ENCODE measurements at regions not wholly inside any gene's neighbourhood (a gene's known extent, or its start where the extent isn't known, plus 50 kb on each side); places are given as distances from the start of the nearest gene placed in this dataset.

- ATAC-seq (no peak), DNase-seq (no peak)
- POLR2A ChIA-PET, result no interaction called here
- peaks cover 19% of the 10 kb centered on the region for H3K27me3 Mint-ChIP-seq
- no peaks in the 10 kb centered on the region for H3K36me3 Mint-ChIP-seq (ENCODE audit: low read depth)
- H3K9me3 Mint-ChIP-seq, result no peaks in the 10 kb centered on the region
- H3K4me1 Mint-ChIP-seq (ENCODE audit: low read depth), result no peaks in the 10 kb centered on the region
- intact Hi-C loops (cut with micrococcal nuclease), result no loop called here
- H3K4me3 Mint-ChIP-seq, result no peak overlapping the region
- CTCF ChIA-PET, result no interaction called here
- TF ChIP-seq CTCF (IDR thresholded peaks at IDR 0.05), result no peak
- H3K27ac Mint-ChIP-seq, result no peak overlapping the region
These were observed 233.6 kb downstream of the BMP7 start for GRCh38 chr20:57032847-57033246.

- H3K27ac Mint-ChIP-seq, result no peak overlapping the region
These were observed 232.4 kb downstream of the BMP7 start for GRCh38 chr20:57034001-57034400.

GRCh38 chr20:57037689-57038088, 228.8 kb downstream of the BMP7 start:
- ATAC-seq, result no peak
- Mint-ChIP-seq H3K4me1 (ENCODE audit: low read depth) (no peaks in the 10 kb centered on the region), H3K27me3 (peaks cover 13% of the 10 kb centered on the region), H3K36me3 (ENCODE audit: low read depth) (no peaks in the 10 kb centered on the region), H3K9me3 (no peaks in the 10 kb centered on the region), H3K27ac (no peak overlapping the region), H3K4me3 (no peak overlapping the region)
- no peak for DNase-seq
- POLR2A ChIA-PET, result no interaction called here
- no peak for TF ChIP-seq CTCF (IDR thresholded peaks at IDR 0.05)
- intact Hi-C loops (cut with micrococcal nuclease), result no loop called here
- CTCF ChIA-PET, result interaction anchor here (0.6 kb wide), 1 partner anchor 14 kb away, joined by 4 read pairs; no protein-coding TSS in a partner anchor

More at GRCh38 chr20:57034001-57034400, 232.4 kb downstream of the BMP7 start:
- intact Hi-C loops (cut with micrococcal nuclease), result no loop called here
- ATAC-seq (no peak), DNase-seq (no peak)
- no peaks in the 10 kb centered on the region for H3K9me3 Mint-ChIP-seq
- CTCF ChIA-PET, result no interaction called here
- TF ChIP-seq CTCF (IDR thresholded peaks at IDR 0.05), result no peak
- H3K4me3 Mint-ChIP-seq, result no peak overlapping the region
- POLR2A ChIA-PET, result no interaction called here
- H3K36me3 Mint-ChIP-seq (ENCODE audit: low read depth), result no peaks in the 10 kb centered on the region
- peaks cover 17% of the 10 kb centered on the region for H3K27me3 Mint-ChIP-seq
- no peaks in the 10 kb centered on the region for H3K4me1 Mint-ChIP-seq (ENCODE audit: low read depth)

DNA sequence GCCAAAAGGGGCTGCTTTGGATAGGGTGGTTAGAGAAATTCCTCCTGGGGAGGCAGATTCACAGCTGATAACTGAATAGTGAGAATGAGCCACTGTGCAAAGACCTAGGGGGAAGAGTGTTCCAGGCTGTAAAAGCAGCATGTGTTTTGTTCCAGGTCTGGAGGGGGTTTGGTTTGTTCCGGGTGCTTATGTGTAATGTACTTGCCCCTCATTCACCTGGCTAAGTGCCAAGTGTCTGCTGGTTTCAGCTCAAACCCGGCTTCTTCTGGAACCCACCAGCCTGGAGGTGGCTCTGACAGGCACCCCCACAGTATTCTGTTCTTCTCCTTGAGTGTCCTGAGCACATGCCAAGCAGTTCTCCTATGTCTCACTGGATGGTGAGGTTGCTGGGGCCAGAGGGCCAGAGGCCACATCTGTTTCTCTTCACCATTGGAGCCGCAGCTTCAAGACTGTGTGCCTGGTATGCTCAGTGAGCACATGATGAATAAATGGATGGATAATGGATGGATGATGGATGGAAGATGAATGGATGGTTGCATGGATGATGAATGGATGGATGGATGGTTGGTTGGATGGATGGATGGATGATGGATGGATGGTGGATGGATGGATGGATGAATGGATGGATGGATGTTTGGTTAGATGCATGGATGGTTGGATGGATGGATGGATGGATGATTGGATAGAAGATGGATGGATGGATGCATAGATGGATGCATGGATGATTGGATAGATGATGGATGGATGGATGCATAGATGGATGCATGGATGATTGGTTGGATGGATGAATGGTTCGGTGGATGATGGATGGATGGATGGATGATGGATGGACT, 227.6 kb downstream of the BMP7 start:
- H3K27me3 Mint-ChIP-seq, result peaks cover 12% of the 10 kb centered on the region
- POLR2A ChIA-PET, result no interaction called here
- intact Hi-C loops (cut with micrococcal nuclease), result no loop called here
- H3K36me3 Mint-ChIP-seq (ENCODE audit: low read depth), result no peaks in the 10 kb centered on the region
- no peaks in the 10 kb centered on the region for H3K9me3 Mint-ChIP-seq
- TF ChIP-seq CTCF (IDR thresholded peaks at IDR 0.05), result no peak
- CTCF ChIA-PET, result no interaction called here
- ATAC-seq (no peak), DNase-seq (no peak)
- no peak overlapping the region for H3K27ac Mint-ChIP-seq
- H3K4me1 Mint-ChIP-seq (ENCODE audit: low read depth), result no peaks in the 10 kb centered on the region
- no peak overlapping the region for H3K4me3 Mint-ChIP-seq

- POLR2A ChIA-PET, result no interaction called here
- Mint-ChIP-seq H3K4me3 (no peak overlapping the region), H3K9me3 (no peaks in the 10 kb centered on the region), H3K27me3 (peaks cover 9% of the 10 kb centered on the region), H3K4me1 (ENCODE audit: low read depth) (no peaks in the 10 kb centered on the region), H3K36me3 (ENCODE audit: low read depth) (no peaks in the 10 kb centered on the region), H3K27ac (no peak overlapping the region)
- intact Hi-C loops (cut with micrococcal nuclease), result no loop called here
- no peak for TF ChIP-seq CTCF (IDR thresholded peaks at IDR 0.05)
- ATAC-seq (no peak), DNase-seq (no peak)
- CTCF ChIA-PET, result no interaction called here
These were observed 226.0 kb downstream of the BMP7 start for GRCh38 chr20:57040466-57040865.
